DND-41 (cell line): ENCODE measurements at regions not wholly inside any gene's neighbourhood (a gene's known extent, or its start where the extent isn't known, plus 50 kb on each side); places are given as distances from the start of the nearest gene placed in this dataset.

Source experiments
- EZH2 ChIP-seq: IDR thresholded peaks from 3 replicates; pipeline ENCODE4 v1.6.1; 2012; ENCODE audit warnings: borderline replicate concordance, low read depth, mild to moderate bottlenecking, moderate library complexity, low read length, inconsistent platforms; ENCODE audit not compliant: severe bottlenecking
- TF ChIP-seq, protein P1 (sequence below): IDR thresholded peaks from 2 replicates; pipeline ENCODE4 v1.5.1; 2012; ENCODE audit warnings: borderline replicate concordance, low read length, moderate library complexity, mild to moderate bottlenecking; ENCODE audit not compliant: poor library complexity, severe bottlenecking; ENCODE audit errors: extremely low read depth

DNA sequence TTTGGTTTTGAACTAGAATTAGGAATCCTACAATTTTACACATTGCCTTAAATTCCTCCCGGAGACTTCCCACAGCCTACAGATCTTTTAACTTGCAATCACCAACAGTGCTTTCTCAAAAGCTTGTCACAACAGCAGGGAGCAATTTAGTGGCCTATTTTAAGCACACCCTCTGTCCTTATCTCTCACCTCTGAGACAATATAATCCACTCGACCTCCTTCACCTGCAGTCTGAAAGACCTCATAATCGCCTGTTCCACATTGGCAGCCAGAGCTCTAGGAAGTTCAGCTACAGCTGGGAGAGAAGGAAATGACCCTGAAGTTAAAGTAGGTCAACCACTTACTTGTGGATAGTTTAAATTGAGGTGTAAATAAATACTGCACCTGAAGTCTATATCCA, 249.7 kb upstream of the DLGAP1 start:
- TF ChIP-seq, protein P1, sequence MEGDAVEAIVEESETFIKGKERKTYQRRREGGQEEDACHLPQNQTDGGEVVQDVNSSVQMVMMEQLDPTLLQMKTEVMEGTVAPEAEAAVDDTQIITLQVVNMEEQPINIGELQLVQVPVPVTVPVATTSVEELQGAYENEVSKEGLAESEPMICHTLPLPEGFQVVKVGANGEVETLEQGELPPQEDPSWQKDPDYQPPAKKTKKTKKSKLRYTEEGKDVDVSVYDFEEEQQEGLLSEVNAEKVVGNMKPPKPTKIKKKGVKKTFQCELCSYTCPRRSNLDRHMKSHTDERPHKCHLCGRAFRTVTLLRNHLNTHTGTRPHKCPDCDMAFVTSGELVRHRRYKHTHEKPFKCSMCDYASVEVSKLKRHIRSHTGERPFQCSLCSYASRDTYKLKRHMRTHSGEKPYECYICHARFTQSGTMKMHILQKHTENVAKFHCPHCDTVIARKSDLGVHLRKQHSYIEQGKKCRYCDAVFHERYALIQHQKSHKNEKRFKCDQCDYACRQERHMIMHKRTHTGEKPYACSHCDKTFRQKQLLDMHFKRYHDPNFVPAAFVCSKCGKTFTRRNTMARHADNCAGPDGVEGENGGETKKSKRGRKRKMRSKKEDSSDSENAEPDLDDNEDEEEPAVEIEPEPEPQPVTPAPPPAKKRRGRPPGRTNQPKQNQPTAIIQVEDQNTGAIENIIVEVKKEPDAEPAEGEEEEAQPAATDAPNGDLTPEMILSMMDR = no peak
- no peak for TF ChIP-seq EZH2
